Neural crest cell (in vitro differentiated cells): ENCODE measurements at regions not wholly inside any gene's neighbourhood (a gene's known extent, or its start where the extent isn't known, plus 50 kb on each side); places are given as distances from the start of the nearest gene placed in this dataset.

Experiments used
- DNase-seq: peaks from one replicate; pipeline ENCODE4 v3.0.0; 2021; ENCODE audit warnings: low read depth, mixed read lengths, low spot score
- H3K27ac Mint-ChIP-seq: one replicate; pipeline ENCODE4 v1.8.0; 2021; ENCODE audit warnings: mild to moderate bottlenecking, mixed read lengths; ENCODE audit not compliant: unreplicated experiment
- H3K27me3 Mint-ChIP-seq: 2 replicates; pipeline ENCODE4 v1.8.0; 2021; ENCODE audit warnings: low read depth, mild to moderate bottlenecking, mixed read lengths
- H3K36me3 Mint-ChIP-seq: 2 replicates; pipeline ENCODE4 v1.8.0; 2021; ENCODE audit warnings: low read depth, mild to moderate bottlenecking, mixed read lengths
- H3K4me1 Mint-ChIP-seq: 2 replicates; pipeline ENCODE4 v1.8.0; 2021; ENCODE audit warnings: mixed read lengths
- H3K4me3 Mint-ChIP-seq: one replicate; pipeline ENCODE4 v1.8.0; 2021; ENCODE audit warnings: mild to moderate bottlenecking, mixed read lengths
- H3K9me3 Mint-ChIP-seq: 2 replicates; pipeline ENCODE4 v1.8.0; 2021; ENCODE audit warnings: mixed read lengths
- CTCF ChIP-seq: fragments of 200-600 bp; sonication (generic); conservative IDR thresholded peaks from 2 replicates; pipeline ENCODE4 v1.5.0; 2021; ENCODE audit warnings: antibody characterized with exemption, mild to moderate bottlenecking

DNA sequence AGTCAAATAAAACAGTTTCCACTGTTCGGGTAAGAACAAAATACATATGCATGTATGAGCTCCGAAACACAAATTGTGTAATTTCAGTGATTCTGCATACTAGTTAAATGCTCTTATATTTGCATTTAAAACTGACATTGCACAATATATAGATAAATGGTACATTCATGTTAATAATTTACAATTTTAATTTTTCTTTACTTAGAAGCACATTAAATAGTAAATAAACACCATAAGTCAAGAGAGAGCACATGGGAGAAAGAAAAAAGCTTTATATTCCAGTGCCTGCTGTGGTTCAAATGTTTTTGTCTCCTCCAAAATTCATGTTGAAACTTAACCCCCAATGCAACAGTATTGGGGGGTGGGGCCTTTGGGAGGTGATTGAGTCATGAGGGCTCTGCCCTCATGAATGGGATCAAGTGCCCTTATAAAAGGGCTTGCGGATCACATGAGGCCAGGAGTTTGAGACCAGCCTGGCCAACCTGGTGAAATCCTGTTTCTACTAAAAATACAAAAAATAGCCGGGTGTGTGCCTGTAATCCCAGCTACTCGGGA is 322.9 kb downstream of the BCOR start:
- no peak for DNase-seq

GRCh38 chrX:39777623-39778025 is 320.1 kb downstream of the BCOR start:
- H3K36me3 Mint-ChIP-seq: peaks cover 4% of the 10 kb centered on the region
- peaks cover 6% of the 10 kb centered on the region for H3K9me3 Mint-ChIP-seq
- H3K27ac Mint-ChIP-seq: no peak overlapping the region
- H3K4me3 Mint-ChIP-seq: no peak overlapping the region
- no peak for TF ChIP-seq CTCF
- no peaks in the 10 kb centered on the region for H3K27me3 Mint-ChIP-seq
- DNase-seq: no peak
- H3K4me1 Mint-ChIP-seq: peaks cover 17% of the 10 kb centered on the region

More for the DNA sequence above, 322.9 kb downstream of the BCOR start:
- TF ChIP-seq CTCF: no peak
- Mint-ChIP-seq H3K9me3 (peaks cover 2% of the 10 kb centered on the region), H3K36me3 (peaks cover 4% of the 10 kb centered on the region), H3K4me3 (no peak overlapping the region), H3K27me3 (no peaks in the 10 kb centered on the region), H3K27ac (no peak overlapping the region), H3K4me1 (peaks cover 27% of the 10 kb centered on the region)

GRCh38 chrX:39779952-39780783 is 317.6 kb downstream of the BCOR start:
- no peaks in the 10 kb centered on the region for H3K4me1 Mint-ChIP-seq
- no peak overlapping the region for H3K27ac Mint-ChIP-seq
- TF ChIP-seq CTCF: no peak
- H3K36me3 Mint-ChIP-seq: peaks cover 4% of the 10 kb centered on the region
- DNase-seq: no peak
- H3K27me3 Mint-ChIP-seq: no peaks in the 10 kb centered on the region
- H3K9me3 Mint-ChIP-seq: peaks cover 6% of the 10 kb centered on the region
- no peak overlapping the region for H3K4me3 Mint-ChIP-seq

GRCh38 chrX:39782276-39782675 is 315.5 kb downstream of the BCOR start:
- H3K27me3 Mint-ChIP-seq: no peaks in the 10 kb centered on the region
- H3K9me3 Mint-ChIP-seq: peaks cover 6% of the 10 kb centered on the region
- DNase-seq: no peak
- H3K4me1 Mint-ChIP-seq: no peaks in the 10 kb centered on the region
- TF ChIP-seq CTCF: no peak
- H3K4me3 Mint-ChIP-seq: no peak overlapping the region
- no peak overlapping the region for H3K27ac Mint-ChIP-seq
- H3K36me3 Mint-ChIP-seq: peaks cover 4% of the 10 kb centered on the region

DNA sequence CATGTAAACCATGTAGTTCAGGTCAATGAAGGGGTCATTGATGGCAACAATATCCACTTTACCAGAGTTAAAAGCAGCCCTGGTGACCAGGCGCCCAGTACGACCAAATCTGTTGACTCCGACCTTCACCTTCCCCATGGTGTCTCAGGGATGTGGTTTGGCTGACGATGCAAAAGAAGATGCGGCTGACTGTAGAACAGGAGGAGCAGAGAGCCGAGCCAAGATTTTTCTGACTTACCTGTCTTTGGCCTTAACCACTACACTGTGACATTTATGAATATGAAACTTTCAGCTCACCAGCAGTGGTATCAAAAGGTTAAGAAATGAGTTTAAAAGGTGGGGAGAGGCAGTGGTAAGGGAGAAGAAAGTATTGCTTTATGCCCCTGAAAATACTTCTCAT is 309.8 kb downstream of the BCOR start:
- TF ChIP-seq CTCF: no peak
- peaks cover 3% of the 10 kb centered on the region for H3K9me3 Mint-ChIP-seq
- H3K4me3 Mint-ChIP-seq: no peak overlapping the region
- H3K27me3 Mint-ChIP-seq: no peaks in the 10 kb centered on the region
- H3K4me1 Mint-ChIP-seq: no peaks in the 10 kb centered on the region
- no peak for DNase-seq
- H3K36me3 Mint-ChIP-seq: no peaks in the 10 kb centered on the region
- H3K27ac Mint-ChIP-seq: no peak overlapping the region
